A673 (cell line): ENCODE measurements at regions not wholly inside any gene's neighbourhood (a gene's known extent, or its start where the extent isn't known, plus 50 kb on each side); places are given as distances from the start of the nearest gene placed in this dataset.

ENCODE experiments used
- BruUV-seq: library from RNA; stranded (reverse); fragments of 400-500 nt; replicated peaks from 2 replicates; lab custom pipeline; 2021; lab: Mats Ljungman, UMichigan
- CTCF ChIA-PET: fragments of 300-600 bp; sonication (Branson Sonifier 250); formaldehyde crosslinking; loops from one replicate; lab custom pipeline; 2022; ENCODE audit warnings: antibody characterized with exemption; lab: Charles Lee
- POLR2A ChIA-PET: fragments of 300-600 bp; sonication (Branson Sonifier 250); formaldehyde crosslinking; loops from one replicate; lab custom pipeline; 2022; ENCODE audit warnings: antibody characterized with exemption; ENCODE audit not compliant: low non-redundant PET; lab: Charles Lee
- DNase-seq: peaks from one replicate; pipeline ENCODE4 v3.0.0-alpha.2; 2015; ENCODE audit warnings: low spot score
- H3K27ac ChIP-seq: fragments of 200-600 bp; sonication (generic); 2 replicates; pipeline ENCODE4 v1.5.1; 2016; ENCODE audit warnings: mixed run types, low read depth, mild to moderate bottlenecking, mixed read lengths, antibody characterized with exemption, low read length; ENCODE audit not compliant: poor library complexity, severe bottlenecking
- H3K27me3 ChIP-seq: fragments of 200-600 bp; sonication (generic); replicated peaks from 2 replicates; pipeline ENCODE4 v1.6.1; 2017; ENCODE audit warnings: mixed run types, low read depth, mild to moderate bottlenecking, mixed read lengths, antibody characterized with exemption, low read length; ENCODE audit not compliant: insufficient read depth, poor library complexity
- H3K36me3 ChIP-seq: fragments of 200-600 bp; sonication (generic); 2 replicates; pipeline ENCODE4 v1.6.1; 2016; ENCODE audit warnings: mixed run types, mild to moderate bottlenecking, mixed read lengths, antibody characterized with exemption, low read length; ENCODE audit not compliant: insufficient read depth, poor library complexity, severe bottlenecking
- H3K4me1 ChIP-seq: fragments of 200-600 bp; sonication (generic); 2 replicates; pipeline ENCODE4 v1.6.1; 2017; ENCODE audit warnings: mixed run types, mild to moderate bottlenecking, mixed read lengths, antibody characterized with exemption, low read length; ENCODE audit not compliant: insufficient read depth, poor library complexity, severe bottlenecking
- H3K4me3 ChIP-seq: fragments of 200-600 bp; sonication (generic); 2 replicates; pipeline ENCODE4 v1.5.1; 2016; ENCODE audit warnings: low read depth, mixed run types, mild to moderate bottlenecking, mixed read lengths, low read length; ENCODE audit not compliant: poor library complexity, severe bottlenecking
- H3K9me3 ChIP-seq: fragments of 200-600 bp; sonication (generic); 2 replicates; pipeline ENCODE4 v1.6.1; 2016; ENCODE audit warnings: mixed run types, low read depth, mild to moderate bottlenecking, mixed read lengths, antibody characterized with exemption, low read length; ENCODE audit not compliant: poor library complexity, severe bottlenecking
- EZH2 ChIP-seq: fragments of 200-600 bp; sonication (generic); IDR thresholded peaks from 2 replicates; pipeline ENCODE4 v1.6.1; 2017; ENCODE audit warnings: borderline replicate concordance, low read depth, mild to moderate bottlenecking, mixed read lengths, antibody characterized with exemption, low read length; ENCODE audit not compliant: poor library complexity, severe bottlenecking
- intact Hi-C: fragments of 100-400 bp; cut with micrococcal nuclease; formaldehyde crosslinking; loops from one replicate; pipeline ENCODE4 v1.10.0; 2022; ENCODE audit not compliant: unreplicated experiment
- TF ChIP-seq, protein P1 (sequence below): fragments of 300-800, 200-600 bp; sonication (generic); conservative IDR thresholded peaks from 2 replicates; pipeline ENCODE4 v1.5.1; 2017; ENCODE audit warnings: low read depth, mild to moderate bottlenecking, antibody characterized with exemption, low read length, moderate library complexity, mixed read lengths

DNA sequence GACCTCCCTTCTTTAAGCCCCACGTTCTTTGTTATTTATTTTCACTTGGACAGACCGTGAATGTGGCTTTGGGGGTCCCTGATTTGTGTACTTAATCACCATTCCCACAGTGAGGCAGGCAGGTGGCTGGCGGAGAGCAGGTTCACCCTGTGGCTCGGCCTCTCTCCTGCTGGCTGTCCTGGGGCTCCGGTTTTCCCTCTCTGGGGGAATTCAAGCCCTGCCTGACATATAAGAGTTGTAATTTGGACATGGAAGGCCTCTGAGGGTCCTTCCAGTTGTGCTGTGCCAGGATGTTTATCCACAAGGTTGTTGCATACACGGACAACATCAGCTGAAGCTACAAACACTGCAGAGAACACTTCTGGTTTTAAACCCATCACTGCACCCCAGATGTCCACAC is 824.5 kb downstream of the TBC1D22A start:
- CTCF ChIA-PET, result no interaction called here
- Histone ChIP-seq H3K4me3 (no peak overlapping the region), H3K9me3 (peaks cover 20% of the 10 kb centered on the region), H3K4me1 (no peaks in the 10 kb centered on the region), H3K27me3 (no peaks in the 10 kb centered on the region), H3K36me3 (no peaks in the 10 kb centered on the region), H3K27ac (no peak overlapping the region)
- intact Hi-C loops, result no loop called here
- no peak for DNase-seq
- TF ChIP-seq, protein P1, sequence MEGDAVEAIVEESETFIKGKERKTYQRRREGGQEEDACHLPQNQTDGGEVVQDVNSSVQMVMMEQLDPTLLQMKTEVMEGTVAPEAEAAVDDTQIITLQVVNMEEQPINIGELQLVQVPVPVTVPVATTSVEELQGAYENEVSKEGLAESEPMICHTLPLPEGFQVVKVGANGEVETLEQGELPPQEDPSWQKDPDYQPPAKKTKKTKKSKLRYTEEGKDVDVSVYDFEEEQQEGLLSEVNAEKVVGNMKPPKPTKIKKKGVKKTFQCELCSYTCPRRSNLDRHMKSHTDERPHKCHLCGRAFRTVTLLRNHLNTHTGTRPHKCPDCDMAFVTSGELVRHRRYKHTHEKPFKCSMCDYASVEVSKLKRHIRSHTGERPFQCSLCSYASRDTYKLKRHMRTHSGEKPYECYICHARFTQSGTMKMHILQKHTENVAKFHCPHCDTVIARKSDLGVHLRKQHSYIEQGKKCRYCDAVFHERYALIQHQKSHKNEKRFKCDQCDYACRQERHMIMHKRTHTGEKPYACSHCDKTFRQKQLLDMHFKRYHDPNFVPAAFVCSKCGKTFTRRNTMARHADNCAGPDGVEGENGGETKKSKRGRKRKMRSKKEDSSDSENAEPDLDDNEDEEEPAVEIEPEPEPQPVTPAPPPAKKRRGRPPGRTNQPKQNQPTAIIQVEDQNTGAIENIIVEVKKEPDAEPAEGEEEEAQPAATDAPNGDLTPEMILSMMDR, result no peak
- no peak for TF ChIP-seq EZH2
- POLR2A ChIA-PET, result no interaction called here
- no TSS peak for BruUV-seq

GRCh38 chr22:47586038-47586437 is 823.6 kb downstream of the TBC1D22A start:
- ChIA-PET CTCF (no interaction called here), POLR2A (no interaction called here)
- DNase-seq, result no peak
- BruUV-seq, result no TSS peak
- intact Hi-C loops, result no loop called here
- Histone ChIP-seq H3K9me3 (peaks cover 24% of the 10 kb centered on the region), H3K27ac (no peak overlapping the region), H3K36me3 (no peaks in the 10 kb centered on the region), H3K4me1 (no peaks in the 10 kb centered on the region), H3K4me3 (no peak overlapping the region), H3K27me3 (no peaks in the 10 kb centered on the region)
- no peak for TF ChIP-seq EZH2
- TF ChIP-seq, protein P1, result no peak

GRCh38 chr22:47583959-47584562 is 821.6 kb downstream of the TBC1D22A start:
- DNase-seq, result no peak
- no peaks in the 10 kb centered on the region for H3K36me3 ChIP-seq
- CTCF ChIA-PET, result no interaction called here
- H3K27me3 ChIP-seq, result no peaks in the 10 kb centered on the region
- intact Hi-C loops, result no loop called here
- POLR2A ChIA-PET, result no interaction called here
- BruUV-seq, result no TSS peak
- no peaks in the 10 kb centered on the region for H3K4me1 ChIP-seq
- no peak overlapping the region for H3K27ac ChIP-seq
- H3K4me3 ChIP-seq, result no peak overlapping the region
- TF ChIP-seq EZH2, result no peak
- TF ChIP-seq, protein P1, result no peak
- peaks cover 24% of the 10 kb centered on the region for H3K9me3 ChIP-seq
